Mesodermal cell (in vitro differentiated cells): ENCODE measurements at regions not wholly inside any gene's neighbourhood (a gene's known extent, or its start where the extent isn't known, plus 50 kb on each side); places are given as distances from the start of the nearest gene placed in this dataset.

Source experiments
- H3K27ac ChIP-seq: 2 replicates; pipeline ENCODE4 v1.7.0; 2013; ENCODE audit warnings: mild to moderate bottlenecking, low read depth, low read length, moderate library complexity; ENCODE audit not compliant: severe bottlenecking
- H3K36me3 ChIP-seq: 2 replicates; pipeline ENCODE4 v1.7.1; 2013; ENCODE audit warnings: mild to moderate bottlenecking, low read length, moderate library complexity; ENCODE audit not compliant: control insufficient read depth, insufficient read depth
- H3K4me1 ChIP-seq: one replicate; pipeline ENCODE4 v1.7.1; 2013; ENCODE audit warnings: mild to moderate bottlenecking, low read length; ENCODE audit not compliant: insufficient read depth, control insufficient read depth, poor library complexity, severe bottlenecking
- H3K4me3 ChIP-seq: 2 replicates; pipeline ENCODE4 v1.7.0; 2013; ENCODE audit warnings: low read length, control low read depth, mild to moderate bottlenecking; ENCODE audit not compliant: insufficient read depth, poor library complexity, severe bottlenecking; ENCODE audit errors: extremely low read depth
- H3K9me3 ChIP-seq: 2 replicates; pipeline ENCODE4 v1.7.1; 2013; ENCODE audit warnings: mild to moderate bottlenecking, low read length, moderate library complexity; ENCODE audit not compliant: control insufficient read depth
- WGBS, 2 experiments: methylation state at CpG; one replicate each; pipeline ENCODE4 v1.1.5; 2013; ENCODE audit warnings: missing lambda C conversion rate in 2 of 2; ENCODE audit not compliant: insufficient coverage in 2 of 2; 5-methylcytosine and 5-hydroxymethylcytosine counted together

GRCh38 chr4:14834382-14834781, 167.9 kb upstream of the CPEB2 start:
- H3K9me3 ChIP-seq, result no peaks in the 10 kb centered on the region
- H3K36me3 ChIP-seq, result no peaks in the 10 kb centered on the region
- H3K4me3 ChIP-seq, result no peak overlapping the region
- 83% methylated on average over 1 of the region's 1 CpG; no CpG with 5 or more reads in 1 of the 2 experiments for WGBS, 2 experiments
- H3K27ac ChIP-seq, result no peak overlapping the region
- no peaks in the 10 kb centered on the region for H3K4me1 ChIP-seq

GRCh38 chr4:14835288-14835687, 167.0 kb upstream of the CPEB2 start:
- no peaks in the 10 kb centered on the region for H3K9me3 ChIP-seq
- H3K27ac ChIP-seq, result no peak overlapping the region
- H3K4me3 ChIP-seq, result no peak overlapping the region
- H3K36me3 ChIP-seq, result no peaks in the 10 kb centered on the region
- WGBS, 2 experiments, result no CpG with 5 or more reads among the region's 1 CpG
- no peaks in the 10 kb centered on the region for H3K4me1 ChIP-seq

- Histone ChIP-seq H3K27ac (no peak overlapping the region), H3K4me3 (no peak overlapping the region), H3K4me1 (no peaks in the 10 kb centered on the region), H3K36me3 (no peaks in the 10 kb centered on the region), H3K9me3 (no peaks in the 10 kb centered on the region)
- WGBS, 2 experiments, result 87 to 95% methylated on average over 2 of the region's 3 CpGs
These were observed 166.4 kb upstream of the CPEB2 start for GRCh38 chr4:14835708-14836425.

GRCh38 chr4:14837860-14838259, 164.4 kb upstream of the CPEB2 start:
- Histone ChIP-seq H3K27ac (no peak overlapping the region), H3K4me3 (no peak overlapping the region), H3K4me1 (no peaks in the 10 kb centered on the region), H3K9me3 (no peaks in the 10 kb centered on the region), H3K36me3 (no peaks in the 10 kb centered on the region)
- WGBS, 2 experiments, result no CpG with 5 or more reads among the region's 4 CpGs

- no peak overlapping the region for H3K4me3 ChIP-seq
- no peak overlapping the region for H3K27ac ChIP-seq
- H3K36me3 ChIP-seq, result no peaks in the 10 kb centered on the region
- 95% methylated on average over 2 to 5 of the region's 6 CpGs for WGBS, 2 experiments
- H3K9me3 ChIP-seq, result no peaks in the 10 kb centered on the region
- H3K4me1 ChIP-seq, result no peaks in the 10 kb centered on the region
These were observed 160.2 kb upstream of the CPEB2 start for GRCh38 chr4:14841801-14842768.

GRCh38 chr4:14842964-14843630, 159.2 kb upstream of the CPEB2 start:
- H3K36me3 ChIP-seq, result no peaks in the 10 kb centered on the region
- H3K27ac ChIP-seq, result no peak overlapping the region
- no peaks in the 10 kb centered on the region for H3K4me1 ChIP-seq
- H3K9me3 ChIP-seq, result no peaks in the 10 kb centered on the region
- no peak overlapping the region for H3K4me3 ChIP-seq
- WGBS, 2 experiments, result no CpG with 5 or more reads among the region's 2 CpGs

GRCh38 chr4:14844061-14844460, 158.2 kb upstream of the CPEB2 start:
- H3K27ac ChIP-seq, result no peak overlapping the region
- H3K36me3 ChIP-seq, result no peaks in the 10 kb centered on the region
- H3K9me3 ChIP-seq, result no peaks in the 10 kb centered on the region
- no peak overlapping the region for H3K4me3 ChIP-seq
- no peaks in the 10 kb centered on the region for H3K4me1 ChIP-seq
- 73 to 85% methylated on average over 2 to 3 of the region's 4 CpGs for WGBS, 2 experiments

GRCh38 chr4:14848229-14848628, 154.1 kb upstream of the CPEB2 start:
- H3K4me1 ChIP-seq, result peaks cover 3% of the 10 kb centered on the region
- H3K4me3 ChIP-seq, result no peak overlapping the region
- peaks cover 3% of the 10 kb centered on the region for H3K9me3 ChIP-seq
- H3K36me3 ChIP-seq, result no peaks in the 10 kb centered on the region
- H3K27ac ChIP-seq, result no peak overlapping the region
- 100% methylated on average over 1 of the region's 2 CpGs; no CpG with 5 or more reads in 1 of the 2 experiments for WGBS, 2 experiments

GRCh38 chr4:14850455-14851097, 151.7 kb upstream of the CPEB2 start:
- Histone ChIP-seq H3K36me3 (no peaks in the 10 kb centered on the region), H3K9me3 (peaks cover 3% of the 10 kb centered on the region), H3K27ac (no peak overlapping the region), H3K4me3 (no peak overlapping the region), H3K4me1 (peaks cover 10% of the 10 kb centered on the region)
- 80 to 100% methylated on average over 1 of the region's 1 CpG for WGBS, 2 experiments
